Stimulated activated CD8-positive, alpha-beta memory T cell treated with anti-CD3 and anti-CD28 coated beads, Interleukin-15, amount 100 ng/mL, for 48 hours (primary cell): ENCODE measurements at regions not wholly inside any gene's neighbourhood (a gene's known extent, or its start where the extent isn't known, plus 50 kb on each side); places are given as distances from the start of the nearest gene placed in this dataset.
"Not testable (repeated sequence)": the region's sequence is repeated elsewhere in the genome, so short reads cannot be mapped to it uniquely, and the experiment has no call there.

Source experiments
- DNase-seq, 2 donors: peaks; one replicate each; pipeline ENCODE4 v3.0.0-alpha.2; 2020; ENCODE audit warnings: low read depth in 2 of 2

- no peak for DNase-seq
Observed at GRCh38 chr20:22848364-22848763, 186.7 kb upstream of the SSTR4 start.

DNA sequence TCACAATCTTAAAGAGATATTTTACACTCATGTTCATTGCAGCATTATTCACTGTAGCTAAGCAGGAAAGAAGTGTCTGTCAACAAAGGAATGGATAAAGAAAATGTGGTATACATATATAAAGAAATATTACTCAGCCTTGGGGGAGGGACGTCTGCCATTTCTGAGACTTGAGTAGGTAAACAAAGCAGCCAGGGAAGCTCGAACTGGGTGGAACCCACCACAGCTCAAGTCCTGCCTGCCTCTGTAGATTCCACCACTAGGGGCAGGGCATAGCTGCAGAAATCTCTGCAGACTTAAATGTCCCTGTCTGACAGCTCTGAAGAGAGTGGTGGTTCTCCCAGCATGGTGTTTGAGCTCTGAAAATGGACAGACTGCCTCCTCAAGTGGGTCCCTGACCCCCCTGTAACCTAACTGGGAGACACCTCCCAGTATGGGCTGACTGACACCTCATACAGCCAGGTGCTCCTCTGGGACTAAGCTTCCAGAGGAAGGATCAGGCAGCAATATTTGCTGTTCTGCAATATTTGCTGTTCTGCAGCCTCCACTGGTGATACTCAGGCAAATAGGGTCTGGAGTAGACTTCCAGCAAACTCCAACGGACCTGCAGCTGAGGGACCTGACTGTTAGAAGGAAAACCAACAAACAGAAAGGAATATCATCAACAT is 183.3 kb upstream of the SSTR4 start:
- not testable (repeated sequence) for DNase-seq

GRCh38 chr20:22861231-22861980 is 173.7 kb upstream of the SSTR4 start:
- DNase-seq = no peak

- no peak for DNase-seq
Observed at GRCh38 chr20:22861990-22862389, 173.1 kb upstream of the SSTR4 start.

GRCh38 chr20:22862671-22863230 is 172.4 kb upstream of the SSTR4 start:
- DNase-seq = no peak

GRCh38 chr20:22863826-22864225 is 171.3 kb upstream of the SSTR4 start:
- no peak for DNase-seq

- DNase-seq = no peak
Observed at GRCh38 chr20:22866812-22867341, 168.2 kb upstream of the SSTR4 start.

DNA sequence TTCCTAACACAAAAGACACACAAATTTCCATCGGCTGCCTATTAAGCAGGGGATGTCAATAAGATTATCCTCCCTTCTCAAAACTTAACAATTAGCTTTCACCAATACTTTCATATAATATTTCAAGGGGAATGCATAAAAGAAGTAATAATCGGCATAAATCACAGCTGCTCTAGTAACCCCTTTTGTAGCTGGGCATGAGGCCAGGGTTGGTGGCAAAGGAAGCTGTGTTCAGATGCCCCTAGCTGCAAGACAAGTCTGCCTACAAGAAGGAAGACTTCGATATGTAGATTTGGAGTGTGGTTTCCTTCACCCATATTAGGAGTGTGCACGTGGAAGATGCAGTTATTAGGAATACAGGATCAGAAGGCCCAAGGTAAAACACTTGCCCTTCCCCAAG is 156.9 kb upstream of the SSTR4 start:
- no peak for DNase-seq

GRCh38 chr20:22880277-22880676 is 154.8 kb upstream of the SSTR4 start:
- DNase-seq = no peak

DNA sequence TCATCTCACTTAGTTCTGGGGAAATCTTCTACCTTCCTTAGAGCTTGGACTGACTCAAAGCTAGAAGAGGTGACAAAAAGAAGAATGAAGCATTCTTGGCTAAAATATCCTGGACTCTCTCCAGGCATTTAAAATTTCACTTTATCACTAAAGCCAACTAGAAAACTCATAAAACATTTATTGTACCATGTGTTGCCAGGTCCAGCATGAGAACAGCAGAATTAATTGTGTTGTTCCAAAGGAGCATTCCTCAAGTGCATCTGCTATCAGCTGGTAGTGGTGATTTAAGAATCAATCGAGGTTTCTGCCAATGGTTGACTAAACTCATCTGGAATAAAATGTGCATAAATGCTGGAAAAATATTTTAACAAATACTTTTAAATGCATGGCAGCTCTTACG is 147.3 kb upstream of the SSTR4 start:
- no peak for DNase-seq

GRCh38 chr20:22890594-22891300 is 144.4 kb upstream of the SSTR4 start:
- DNase-seq = no peak

- DNase-seq = no peak
Observed at GRCh38 chr20:22901164-22901563, 133.9 kb upstream of the SSTR4 start.

- no peak for DNase-seq
Observed at GRCh38 chr20:22901921-22902320, 133.2 kb upstream of the SSTR4 start.

GRCh38 chr20:22904386-22904785 is 130.7 kb upstream of the SSTR4 start:
- DNase-seq = no peak

GRCh38 chr20:22904905-22905304 is 130.2 kb upstream of the SSTR4 start:
- no peak for DNase-seq

DNA sequence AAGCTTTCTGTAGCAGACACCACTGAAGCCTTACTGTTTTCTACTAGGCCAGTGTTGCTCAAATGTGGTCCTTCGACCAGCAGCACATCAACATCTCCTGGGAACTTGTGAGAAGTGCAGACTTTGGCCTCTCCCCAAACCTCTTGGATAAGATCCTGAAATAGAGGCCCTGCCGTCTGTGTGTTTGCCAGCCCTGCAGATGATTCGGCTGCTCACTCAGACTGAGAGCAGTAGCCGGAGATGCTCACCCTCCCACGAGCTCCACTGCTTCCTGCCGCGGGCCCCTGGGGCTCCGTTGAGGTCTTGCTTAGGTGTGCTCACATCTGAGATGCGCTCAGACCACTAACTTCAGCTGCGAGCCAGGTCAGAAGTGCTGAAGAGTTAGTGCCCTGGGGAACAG is 129.5 kb upstream of the SSTR4 start:
- no peak for DNase-seq

DNA sequence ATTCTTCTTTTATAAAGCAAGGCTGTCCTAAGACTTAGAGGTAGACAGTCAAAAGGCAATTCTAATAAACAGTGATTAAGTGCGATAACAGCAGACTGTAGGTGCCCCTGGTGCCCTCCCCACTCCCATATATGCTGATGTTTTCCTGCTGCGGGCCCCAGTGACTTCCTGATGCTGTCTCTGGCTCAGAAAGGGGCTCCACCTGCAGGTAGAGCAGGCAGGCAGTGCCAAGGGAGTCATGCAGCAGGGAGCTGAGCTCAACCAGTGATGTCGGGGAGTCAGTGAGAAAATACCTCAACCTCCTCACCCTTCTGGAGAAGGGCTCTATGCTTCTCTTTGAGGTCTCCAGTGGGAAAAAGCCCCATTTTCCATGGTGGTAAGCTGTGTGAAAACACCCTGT is 126.7 kb upstream of the SSTR4 start:
- no peak for DNase-seq

DNA sequence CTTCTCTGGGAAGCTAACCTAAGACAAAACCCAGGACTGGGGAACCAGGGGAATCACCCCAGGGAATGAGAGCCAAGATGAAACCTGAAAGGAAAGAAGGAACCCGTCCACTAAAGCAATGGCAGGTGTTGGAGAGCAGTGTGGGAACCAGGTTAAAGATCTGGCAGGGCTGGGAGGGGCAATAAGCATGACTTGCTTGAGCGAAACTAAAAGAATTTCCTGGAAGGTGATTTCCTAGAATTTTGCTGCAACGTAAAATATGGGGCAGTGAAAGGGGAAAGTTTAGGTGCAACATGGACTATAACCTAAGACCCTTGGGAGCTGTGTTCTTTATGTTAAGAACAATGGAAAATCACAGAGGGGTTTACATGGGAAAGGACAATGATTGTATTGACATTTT is 126.2 kb upstream of the SSTR4 start:
- DNase-seq = no peak

DNA sequence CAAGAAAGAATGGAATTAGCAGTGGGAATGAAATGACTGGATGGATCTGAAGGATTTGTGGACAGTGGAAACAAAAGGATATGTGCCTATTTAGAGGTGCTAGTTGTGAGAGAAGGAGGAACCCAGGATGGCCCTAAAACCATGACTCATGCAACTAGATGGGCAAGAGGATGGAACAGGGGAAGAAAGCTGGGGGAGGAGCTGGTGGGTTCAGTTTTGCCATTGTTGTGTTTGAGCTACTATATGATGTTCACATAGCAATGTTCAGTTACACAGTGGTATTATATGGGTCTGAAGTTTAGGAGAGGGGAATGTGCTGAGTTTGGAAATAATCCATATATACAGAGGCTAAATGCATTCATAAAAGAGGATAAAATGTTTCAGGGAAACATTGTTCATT is 125.7 kb upstream of the SSTR4 start:
- DNase-seq = no peak

DNA sequence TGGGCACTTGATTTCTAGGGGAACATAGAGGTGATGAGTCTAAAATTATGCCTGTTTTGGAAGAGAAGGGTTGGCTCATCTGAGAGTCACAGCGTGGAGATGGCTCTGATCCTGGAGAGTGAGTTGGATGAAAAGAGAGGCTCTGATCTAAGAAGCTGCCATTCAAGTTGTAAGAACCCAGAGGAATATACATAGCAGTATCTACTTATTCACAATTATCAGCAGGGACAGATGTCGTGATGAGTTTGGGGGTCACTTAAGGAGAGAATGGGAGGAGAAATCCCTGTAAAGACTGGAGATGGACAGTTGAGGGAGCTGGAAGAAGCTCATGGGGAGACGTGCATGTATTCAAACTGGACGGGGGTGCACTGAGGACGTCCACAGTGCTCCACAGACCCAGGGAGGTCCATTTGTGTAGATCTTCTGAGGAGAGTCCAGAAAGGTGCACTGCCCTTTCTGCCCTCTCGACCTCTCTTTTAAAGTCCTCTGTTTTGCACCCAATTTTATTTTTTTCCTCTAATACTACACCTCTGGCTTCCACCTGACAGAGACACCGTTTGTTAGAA is 124.7 kb upstream of the SSTR4 start:
- DNase-seq = no peak

- no peak for DNase-seq
Observed at GRCh38 chr20:22914291-22914690, 120.8 kb upstream of the SSTR4 start.

DNA sequence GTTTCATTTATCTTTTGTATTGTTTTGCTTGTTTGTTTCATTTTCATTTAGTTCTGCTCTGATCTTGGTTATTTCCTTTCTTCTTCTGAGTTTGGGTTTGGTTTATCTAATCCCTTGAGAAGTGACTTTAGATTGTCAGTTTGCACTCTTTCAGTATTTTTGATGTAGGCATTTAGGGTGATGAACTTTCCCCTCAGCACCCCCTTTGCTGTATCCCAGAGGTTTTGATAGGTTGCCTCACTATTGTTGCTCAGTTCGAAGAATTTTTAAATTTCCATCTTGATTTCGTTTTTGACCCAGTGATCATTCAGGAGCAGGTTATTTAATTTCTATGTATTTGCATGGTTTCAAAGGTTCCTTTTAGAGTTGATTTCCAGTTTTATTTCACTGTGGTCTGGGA is 119.6 kb upstream of the SSTR4 start:
- DNase-seq = no peak
